HG02938 (cell line): ENCODE measurements at regions not wholly inside any gene's neighbourhood (a gene's known extent, or its start where the extent isn't known, plus 50 kb on each side); places are given as distances from the start of the nearest gene placed in this dataset.
"Not testable (repeated sequence)": the region's sequence is repeated elsewhere in the genome, so short reads cannot be mapped to it uniquely, and the experiment has no call there.

Experiments
- ATAC-seq: cut with Tn5 transposase; IDR thresholded peaks from one replicate; pipeline ENCODE4 v1.9.1; 2021; ENCODE audit warnings: mild to moderate bottlenecking, moderate library complexity; ENCODE audit not compliant: unreplicated experiment

GRCh38 chr11:87484566-87484965 is 446.8 kb downstream of the TMEM135 start:
- ATAC-seq: no peak

- no peak for ATAC-seq
Observed at GRCh38 chr11:87477321-87477720, 439.6 kb downstream of the TMEM135 start.

GRCh38 chr11:87473174-87473573 is 435.4 kb downstream of the TMEM135 start:
- no peak for ATAC-seq

DNA sequence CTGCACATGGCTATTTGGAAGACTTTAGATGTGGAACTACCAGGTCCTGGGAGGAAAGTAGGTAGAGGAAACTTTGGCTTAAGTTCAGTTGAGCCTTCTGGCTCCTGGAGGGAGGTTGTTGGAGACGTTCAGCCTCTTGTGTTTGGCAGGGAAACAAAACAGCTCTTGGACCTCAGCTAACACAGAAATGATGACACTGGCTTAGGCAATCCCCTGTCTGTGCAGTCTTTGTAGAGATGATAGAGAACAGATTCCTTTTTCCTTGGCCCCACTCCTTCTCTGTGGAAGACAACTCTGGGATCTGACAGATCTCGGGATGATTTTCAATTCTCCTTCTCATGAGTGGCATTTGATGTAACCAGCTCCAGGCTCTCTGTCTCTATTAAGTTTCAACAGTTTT is 428.5 kb downstream of the TMEM135 start:
- no peak for ATAC-seq

- ATAC-seq: no peak
Observed at GRCh38 chr11:87465716-87466115, 428.0 kb downstream of the TMEM135 start.

GRCh38 chr11:87463486-87464102 is 425.9 kb downstream of the TMEM135 start:
- ATAC-seq: no peak

GRCh38 chr11:87462171-87462570 is 424.4 kb downstream of the TMEM135 start:
- ATAC-seq: no peak

DNA sequence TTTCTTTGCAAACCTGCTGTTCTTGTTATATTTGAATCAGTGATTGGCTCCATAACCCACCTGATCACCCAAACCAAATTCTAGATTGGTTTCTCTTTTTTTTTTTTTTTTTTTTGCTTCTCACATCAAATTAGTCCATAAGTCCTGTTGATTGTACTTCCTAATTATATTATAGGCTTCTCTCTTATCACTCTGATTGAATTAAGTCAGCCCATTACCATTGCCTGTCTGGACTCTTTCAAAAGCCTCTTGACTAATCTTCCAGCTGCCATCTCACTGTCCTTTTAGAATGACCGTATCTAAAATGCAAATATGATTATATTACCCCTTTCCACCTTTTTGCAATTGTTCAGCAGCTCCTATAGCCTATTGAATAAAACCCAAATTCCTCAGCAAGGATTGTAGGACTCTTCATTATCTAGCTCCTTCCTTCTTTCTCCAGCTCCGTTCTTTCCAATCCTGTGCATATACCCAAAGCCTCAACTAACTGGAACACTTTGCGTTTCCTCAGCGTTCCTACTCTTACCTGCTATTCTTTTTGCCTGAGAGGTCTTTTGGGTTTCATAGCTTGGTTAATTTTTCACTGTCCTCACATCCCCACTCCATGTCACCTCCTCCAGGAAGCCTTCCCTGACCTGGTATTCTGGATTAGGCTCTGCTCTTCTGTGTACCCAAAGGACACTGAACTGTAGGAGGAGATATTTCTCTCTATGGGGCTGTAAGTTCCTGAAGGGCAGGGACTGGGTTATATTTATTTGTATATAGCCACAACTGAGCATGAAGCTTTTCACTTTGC is 423.3 kb downstream of the TMEM135 start:
- ATAC-seq: no peak

GRCh38 chr11:87460279-87460678 is 422.5 kb downstream of the TMEM135 start:
- ATAC-seq: no peak

- no peak for ATAC-seq
Observed at GRCh38 chr11:87459351-87459750, 421.6 kb downstream of the TMEM135 start.

- ATAC-seq: peak; percentile 44
Observed at GRCh38 chr11:87456499-87456898, 418.8 kb downstream of the TMEM135 start.

- ATAC-seq: no peak
Observed at GRCh38 chr11:87455180-87455579, 417.4 kb downstream of the TMEM135 start.

DNA sequence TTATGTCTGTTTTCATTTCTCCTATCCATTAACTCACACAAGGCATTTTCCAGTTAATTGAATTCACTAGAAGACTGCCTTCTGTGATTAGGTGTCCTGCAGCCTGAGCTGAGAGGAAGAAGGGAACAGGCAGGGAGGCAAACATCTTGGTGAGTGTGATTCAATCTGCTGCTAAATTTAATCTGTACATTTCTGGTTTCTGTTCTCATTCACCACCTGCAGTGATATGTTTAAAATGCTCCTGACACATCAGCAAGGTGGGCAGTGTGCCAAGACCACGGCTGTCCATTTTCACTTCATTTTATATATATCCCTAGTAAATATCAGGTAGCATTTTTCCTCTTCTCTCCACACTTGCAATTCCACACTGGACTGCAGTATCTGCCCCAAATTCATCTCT is 416.5 kb downstream of the TMEM135 start:
- peak; percentile 66 for ATAC-seq

DNA sequence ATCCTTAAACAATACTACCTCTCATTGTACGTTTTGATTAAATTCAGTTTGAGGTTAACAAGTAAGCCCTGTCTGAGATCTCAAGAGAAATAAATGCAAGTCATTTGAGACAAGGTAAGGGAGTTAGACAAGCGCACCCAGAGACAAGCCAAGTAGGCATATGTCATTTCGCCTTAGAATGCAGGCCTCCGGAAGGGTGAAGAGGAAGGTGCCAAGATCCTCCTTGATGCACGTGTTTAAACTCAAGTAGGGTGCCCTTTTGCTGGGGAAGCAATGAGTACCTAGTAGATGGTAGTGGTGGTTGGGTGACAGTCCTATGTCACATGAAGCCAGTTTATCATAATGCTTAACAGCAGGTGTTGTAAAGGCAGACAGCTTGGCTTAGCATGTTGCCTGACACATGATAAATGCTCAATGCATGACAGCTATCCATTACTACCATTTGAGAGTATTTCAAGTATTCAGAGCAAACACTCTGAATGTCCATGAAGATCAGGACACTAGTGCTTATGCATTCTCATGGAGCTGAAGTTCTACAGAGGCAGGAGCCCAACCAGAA is 415.9 kb downstream of the TMEM135 start:
- peak; percentile 15 for ATAC-seq

GRCh38 chr11:87452025-87452424 is 414.3 kb downstream of the TMEM135 start:
- ATAC-seq: not testable (repeated sequence)

GRCh38 chr11:87451395-87451794 is 413.7 kb downstream of the TMEM135 start:
- ATAC-seq: no peak

DNA sequence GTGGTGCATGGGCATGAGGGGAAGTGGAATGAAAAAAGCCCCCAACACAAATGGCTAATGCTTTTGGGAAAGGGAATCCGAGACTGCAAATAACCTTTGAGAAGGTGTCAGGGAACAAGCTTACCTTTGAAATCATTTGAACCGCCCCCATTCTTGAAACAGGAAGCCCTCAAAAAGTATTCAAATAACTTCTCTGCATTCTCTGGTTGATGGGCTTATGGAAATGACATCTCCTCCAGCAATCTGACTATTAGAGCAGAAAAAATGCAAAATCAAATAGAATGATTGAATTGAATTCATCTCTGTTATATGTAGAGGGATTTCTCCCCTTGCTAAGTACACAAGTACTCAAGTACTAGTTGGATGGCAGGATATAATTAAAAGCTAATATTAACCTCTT is 409.9 kb downstream of the TMEM135 start:
- no peak for ATAC-seq

GRCh38 chr11:87444993-87445392 is 407.3 kb downstream of the TMEM135 start:
- ATAC-seq: no peak

DNA sequence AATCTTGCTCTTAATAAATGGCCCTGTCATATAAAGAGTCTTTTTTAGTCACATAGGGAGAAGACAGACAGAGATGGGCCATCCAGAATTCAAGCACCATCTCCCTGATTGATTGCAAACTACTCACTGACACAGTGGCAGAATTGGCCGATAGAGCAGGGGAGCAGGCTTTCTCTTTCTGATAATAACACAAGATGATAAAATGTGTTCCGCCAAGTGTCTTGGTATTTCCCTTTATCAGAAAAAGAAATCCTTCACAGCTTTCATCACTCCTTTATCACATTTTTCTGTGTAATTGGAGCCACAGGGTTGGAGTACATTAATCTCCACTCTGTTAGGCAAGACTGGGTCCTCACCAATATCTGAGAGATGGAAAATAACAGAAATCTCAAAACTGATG is 406.0 kb downstream of the TMEM135 start:
- no peak for ATAC-seq

- no peak for ATAC-seq
Observed at GRCh38 chr11:87440076-87440770, 402.5 kb downstream of the TMEM135 start.

GRCh38 chr11:87438416-87438815 is 400.7 kb downstream of the TMEM135 start:
- ATAC-seq: no peak

DNA sequence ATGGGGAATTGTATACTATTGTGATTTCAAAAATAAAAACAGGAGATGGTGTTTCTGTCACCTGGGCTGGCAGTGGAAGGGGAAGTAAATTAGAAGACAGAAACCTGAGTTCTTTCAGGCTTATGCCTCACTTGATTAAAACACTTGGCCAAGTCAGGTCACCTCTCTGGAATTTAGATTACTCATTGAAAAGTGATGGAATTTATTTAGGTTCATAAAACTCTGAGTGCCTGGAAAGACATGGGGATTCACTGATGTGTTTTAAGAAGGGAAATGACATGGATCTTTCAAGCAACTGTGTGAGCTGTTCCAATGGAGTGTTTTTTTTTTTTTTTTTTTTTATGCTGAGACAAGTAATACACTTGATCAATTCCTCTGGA is 400.1 kb downstream of the TMEM135 start:
- ATAC-seq: no peak
